ENCODE measurements at regions not wholly inside any gene's neighbourhood (a gene's known extent, or its start where the extent isn't known, plus 50 kb on each side); places are given as distances from the start of the nearest gene placed in this dataset.
A peak's percentile ranks its signal among the peaks of the same experiment; 100 is the strongest.

DNA sequence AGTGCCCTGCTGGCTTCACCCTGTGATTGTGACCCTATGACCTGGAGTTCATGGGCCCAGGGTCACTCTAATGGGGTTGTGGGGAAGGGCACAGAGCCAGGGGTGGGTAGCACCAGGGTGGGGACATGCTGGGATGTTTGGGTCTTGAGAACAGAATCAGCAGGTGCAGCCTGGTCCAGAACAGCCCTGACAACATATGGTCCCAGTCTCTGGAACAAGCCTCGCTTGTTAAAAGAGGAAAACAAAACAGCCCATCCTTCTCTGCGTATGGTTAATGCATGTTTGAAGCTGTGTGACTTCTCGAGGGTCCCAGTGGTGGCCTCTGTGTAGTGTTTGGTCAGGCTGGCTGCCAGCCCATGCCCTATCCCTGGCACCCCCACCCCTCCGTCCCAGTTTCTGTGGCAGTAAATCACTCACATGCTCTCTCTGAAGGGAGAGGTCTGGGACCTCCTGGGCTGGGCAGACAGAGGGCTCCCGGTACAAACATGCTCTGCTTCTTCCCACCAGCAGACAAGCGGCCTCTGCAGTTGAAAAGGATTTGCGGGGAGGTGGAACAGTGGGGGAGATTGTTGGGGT, 79.4 kb downstream of the FAM241B start:
- Histone ChIP-seq H3K4me3 (ENCODE audit: insufficient read depth, low read depth, low read length) (no peak overlapping the region), H3K36me3 (replicated peaks; ENCODE audit: control insufficient read depth, insufficient read depth, low read length) (no peaks in the 10 kb centered on the region), H3K27me3 (ENCODE audit: control insufficient read depth, insufficient read depth, low read length) (no peaks in the 10 kb centered on the region; the same call in 1 of the 2 replicates)
- no peak for DNase-seq

GRCh38 chr10:69710008-69710888, 80.2 kb downstream of the FAM241B start:
- no peaks in the 10 kb centered on the region for H3K36me3 ChIP-seq (replicated peaks; ENCODE audit: control insufficient read depth, insufficient read depth, low read length)
- peak; percentile 72 for DNase-seq
- H3K27me3 ChIP-seq (ENCODE audit: control insufficient read depth, insufficient read depth, low read length): no peaks in the 10 kb centered on the region; the same call in 1 of the 2 replicates
- H3K4me3 ChIP-seq (ENCODE audit: insufficient read depth, low read depth, low read length): no peak overlapping the region

- Histone ChIP-seq H3K27me3 (ENCODE audit: control insufficient read depth, insufficient read depth, low read length) (no peaks in the 10 kb centered on the region; the same call in 1 of the 2 replicates), H3K4me3 (ENCODE audit: insufficient read depth, low read depth, low read length) (no peak overlapping the region), H3K36me3 (replicated peaks; ENCODE audit: control insufficient read depth, insufficient read depth, low read length) (no peaks in the 10 kb centered on the region)
- no peak for DNase-seq
Observed at GRCh38 chr10:69712342-69712741, 82.3 kb downstream of the FAM241B start.

GRCh38 chr10:69714572-69714971, 84.5 kb downstream of the FAM241B start:
- Histone ChIP-seq H3K27me3 (ENCODE audit: control insufficient read depth, insufficient read depth, low read length) (no peaks in the 10 kb centered on the region; the same call in 1 of the 2 replicates), H3K4me3 (ENCODE audit: insufficient read depth, low read depth, low read length) (no peak overlapping the region), H3K36me3 (replicated peaks; ENCODE audit: control insufficient read depth, insufficient read depth, low read length) (no peaks in the 10 kb centered on the region)
- no peak for DNase-seq

DNA sequence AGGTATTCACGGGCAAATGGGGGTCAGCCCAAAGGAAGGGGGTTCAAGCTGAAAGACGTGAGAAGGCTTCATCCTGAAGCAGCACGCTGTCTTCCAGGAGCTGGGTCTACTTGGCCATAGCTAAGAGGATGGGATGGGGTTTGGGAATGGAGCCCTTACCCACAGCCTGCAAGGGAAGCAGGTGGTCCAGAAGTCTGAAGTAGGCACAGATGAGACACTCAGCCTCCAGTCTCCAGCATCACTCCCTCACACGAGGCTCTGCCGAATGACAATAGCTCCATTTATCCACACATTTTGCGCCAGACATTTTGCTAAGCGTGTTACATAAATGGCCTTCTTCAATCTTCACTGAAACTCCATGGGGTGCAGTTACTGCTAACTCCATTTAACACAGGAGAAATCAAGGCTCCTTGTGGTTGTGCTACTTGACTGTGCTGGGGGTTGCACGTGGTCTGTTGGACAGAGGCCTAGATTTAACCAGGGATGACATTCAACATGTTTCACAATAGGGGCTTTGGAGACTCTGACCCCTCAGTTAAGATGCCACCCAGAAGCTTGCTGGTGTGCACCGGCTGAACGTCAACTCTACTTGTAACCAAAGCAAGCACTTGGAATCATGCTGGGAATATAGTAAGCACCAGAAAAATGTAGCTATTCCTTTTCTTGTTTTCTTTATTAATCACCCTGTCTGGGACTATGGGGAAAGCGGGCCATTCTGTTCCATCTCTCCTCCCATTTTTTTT, 85.3 kb downstream of the FAM241B start:
- no peak for DNase-seq
- Histone ChIP-seq H3K4me3 (ENCODE audit: insufficient read depth, low read depth, low read length) (no peak overlapping the region), H3K36me3 (replicated peaks; ENCODE audit: control insufficient read depth, insufficient read depth, low read length) (no peaks in the 10 kb centered on the region), H3K27me3 (ENCODE audit: control insufficient read depth, insufficient read depth, low read length) (no peaks in the 10 kb centered on the region; the same call in 1 of the 2 replicates)

GRCh38 chr10:69715899-69716606, 85.7 kb upstream of the COL13A1 start:
- no peaks in the 10 kb centered on the region; the same call in 1 of the 2 replicates for H3K27me3 ChIP-seq (ENCODE audit: control insufficient read depth, insufficient read depth, low read length)
- DNase-seq: no peak
- no peaks in the 10 kb centered on the region for H3K36me3 ChIP-seq (replicated peaks; ENCODE audit: control insufficient read depth, insufficient read depth, low read length)
- H3K4me3 ChIP-seq (ENCODE audit: insufficient read depth, low read depth, low read length): no peak overlapping the region

DNA sequence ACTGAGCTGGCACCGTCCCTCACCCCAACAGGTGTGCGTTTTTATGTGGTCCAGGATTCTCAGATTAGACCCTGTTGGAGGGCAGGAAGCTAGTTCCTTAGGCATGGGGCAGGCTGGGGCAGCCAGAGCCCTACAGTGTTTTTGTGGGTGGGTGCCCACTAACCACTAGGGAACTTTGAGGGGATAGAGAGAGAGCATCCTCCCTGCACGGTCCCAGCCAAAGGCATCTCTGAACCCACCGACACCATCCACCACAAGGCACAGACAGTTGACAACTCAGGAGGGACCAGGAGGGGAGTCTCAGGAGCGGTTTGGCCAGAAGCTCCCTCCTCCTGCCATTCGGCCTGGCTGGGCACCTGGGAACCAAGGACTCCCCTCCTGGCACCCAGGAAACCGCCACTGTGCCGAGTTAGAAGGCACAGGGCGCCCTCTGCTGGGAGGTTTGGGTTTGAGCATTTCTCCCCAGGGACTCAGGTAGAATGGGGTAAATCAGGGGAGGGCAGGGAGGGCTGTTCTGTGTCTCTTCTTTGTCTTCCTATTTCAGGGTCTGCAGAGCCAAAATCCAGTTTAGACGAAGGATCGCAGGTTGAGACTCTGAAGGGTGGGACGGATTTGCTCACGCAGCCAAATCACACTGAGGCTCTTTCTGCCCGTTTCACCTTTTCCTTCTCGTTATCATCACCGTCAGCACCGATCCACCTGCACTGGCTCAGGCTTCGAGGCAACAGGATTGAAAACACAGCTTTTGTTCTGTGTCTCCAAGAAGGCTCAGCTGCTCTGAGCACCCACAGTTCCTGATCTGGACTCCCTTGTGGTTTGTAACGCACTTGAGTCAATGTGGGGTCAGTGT, 84.8 kb upstream of the COL13A1 start:
- peak; percentile 92 for DNase-seq
- Histone ChIP-seq H3K4me3 (ENCODE audit: insufficient read depth, low read depth, low read length) (no peak overlapping the region), H3K27me3 (ENCODE audit: control insufficient read depth, insufficient read depth, low read length) (no peaks in the 10 kb centered on the region), H3K36me3 (replicated peaks; ENCODE audit: control insufficient read depth, insufficient read depth, low read length) (no peaks in the 10 kb centered on the region)

DNA sequence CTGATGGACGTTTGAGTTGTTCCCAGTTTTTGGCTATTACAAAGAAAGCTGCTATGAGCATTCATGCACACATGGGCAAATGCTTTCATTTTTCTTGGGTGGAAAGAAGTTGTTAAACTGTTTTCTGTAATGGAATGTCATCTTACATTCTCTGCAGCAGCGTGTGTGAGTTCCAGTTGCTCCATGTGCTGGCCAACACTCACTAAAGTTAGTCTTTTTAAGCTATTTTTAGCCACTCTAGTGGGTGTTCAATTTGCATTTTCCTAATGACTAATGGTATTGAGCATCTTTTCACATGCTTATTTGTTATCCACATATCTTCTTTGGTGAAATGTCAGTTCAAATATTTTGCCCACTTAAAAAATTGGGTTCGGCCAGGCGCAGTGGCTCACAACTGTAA, 82.8 kb upstream of the COL13A1 start:
- no peaks in the 10 kb centered on the region for H3K36me3 ChIP-seq (replicated peaks; ENCODE audit: control insufficient read depth, insufficient read depth, low read length)
- H3K4me3 ChIP-seq (ENCODE audit: insufficient read depth, low read depth, low read length): no peak overlapping the region
- no peak for DNase-seq
- H3K27me3 ChIP-seq (ENCODE audit: control insufficient read depth, insufficient read depth, low read length): no peaks in the 10 kb centered on the region

DNA sequence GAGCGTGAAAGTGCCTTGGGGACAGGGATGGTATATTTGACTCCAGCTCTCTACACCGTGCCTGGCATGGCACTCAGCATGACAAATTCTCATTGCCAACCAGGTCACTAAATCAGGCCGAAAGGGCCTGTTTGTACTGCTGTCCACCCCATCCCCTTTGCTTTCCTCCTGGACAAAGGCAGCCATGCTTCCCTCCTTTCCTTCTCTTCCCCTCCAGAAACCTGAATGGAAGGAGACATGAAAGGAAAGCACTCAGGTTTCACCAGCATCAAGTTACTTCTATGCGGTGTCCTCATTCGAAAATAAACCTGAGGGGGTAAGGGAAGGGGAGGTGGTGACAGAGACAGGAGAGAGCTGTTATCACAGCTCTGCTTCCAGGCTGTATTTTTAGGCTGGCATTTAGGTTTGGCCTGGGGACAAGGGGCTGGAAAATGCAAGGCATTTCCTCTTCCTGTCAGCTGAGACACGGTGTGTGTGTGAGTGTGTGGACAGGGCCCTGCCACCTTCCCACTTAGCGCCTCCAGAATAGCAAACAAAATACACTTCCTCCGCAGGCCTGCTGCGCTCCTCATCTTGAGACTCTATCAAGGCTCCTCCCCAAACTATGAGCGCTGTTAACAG, 79.9 kb upstream of the COL13A1 start:
- H3K27me3 ChIP-seq (ENCODE audit: control insufficient read depth, insufficient read depth, low read length): no peaks in the 10 kb centered on the region
- H3K36me3 ChIP-seq (replicated peaks; ENCODE audit: control insufficient read depth, insufficient read depth, low read length): no peaks in the 10 kb centered on the region
- H3K4me3 ChIP-seq (ENCODE audit: insufficient read depth, low read depth, low read length): no peak overlapping the region
- DNase-seq: peak; percentile 48

DNA sequence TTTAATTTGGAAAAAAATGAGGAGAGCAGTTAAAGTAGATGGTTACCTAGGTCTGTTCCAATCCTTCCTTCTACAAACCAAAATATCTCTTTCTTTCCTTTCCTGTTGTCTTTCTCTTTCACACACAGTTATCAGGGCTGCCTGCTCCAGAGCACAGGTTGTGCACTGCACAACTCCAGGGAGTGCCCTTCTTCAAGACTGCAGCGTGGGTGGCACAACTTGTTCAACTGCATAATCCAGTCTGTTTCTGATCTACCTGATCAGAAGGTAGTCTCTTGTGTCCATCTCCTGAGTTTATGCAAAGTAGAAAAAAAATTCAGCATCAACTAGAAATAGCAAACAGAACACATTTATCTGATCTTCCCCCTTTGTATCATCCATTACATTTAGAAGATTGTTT, 78.1 kb upstream of the COL13A1 start:
- Histone ChIP-seq H3K4me3 (ENCODE audit: insufficient read depth, low read depth, low read length) (no peak overlapping the region), H3K36me3 (replicated peaks; ENCODE audit: control insufficient read depth, insufficient read depth, low read length) (no peaks in the 10 kb centered on the region), H3K27me3 (ENCODE audit: control insufficient read depth, insufficient read depth, low read length) (no peaks in the 10 kb centered on the region)
- no peak for DNase-seq

- Histone ChIP-seq H3K36me3 (replicated peaks; ENCODE audit: control insufficient read depth, insufficient read depth, low read length) (no peaks in the 10 kb centered on the region), H3K4me3 (ENCODE audit: insufficient read depth, low read depth, low read length) (no peak overlapping the region), H3K27me3 (ENCODE audit: control insufficient read depth, insufficient read depth, low read length) (no peaks in the 10 kb centered on the region)
- DNase-seq: no peak
Observed at GRCh38 chr10:69726850-69727249, 74.9 kb upstream of the COL13A1 start.

DNA sequence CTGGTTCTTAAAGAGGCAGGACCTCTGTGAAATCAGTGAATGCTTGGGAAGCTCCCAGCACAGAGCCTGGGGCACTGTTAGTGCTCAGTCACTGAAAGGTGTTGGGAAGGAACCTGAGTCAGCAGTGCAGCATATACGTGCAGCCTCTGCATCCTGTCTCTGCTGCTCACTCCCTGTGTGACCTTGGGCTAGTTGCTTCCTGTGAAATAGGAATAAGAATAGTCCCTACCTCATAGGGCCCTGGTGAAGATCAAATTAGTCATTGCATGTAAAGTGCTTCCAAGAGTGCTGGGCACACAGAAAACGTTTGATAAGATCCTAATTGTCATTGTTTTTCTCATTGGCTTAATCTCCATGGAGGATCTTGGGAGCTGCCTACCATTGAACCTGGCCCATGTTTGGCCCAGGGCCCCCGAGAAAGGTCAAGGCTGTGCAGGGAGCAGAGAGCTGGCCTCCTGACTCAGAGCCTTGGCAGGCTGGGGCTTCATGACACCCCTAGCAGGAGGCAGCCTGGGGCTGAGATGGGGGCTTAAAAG, 73.3 kb upstream of the COL13A1 start:
- DNase-seq: peak; percentile 54

More for the DNA sequence above, 73.3 kb upstream of the COL13A1 start:
- no peak overlapping the region for H3K4me3 ChIP-seq (ENCODE audit: insufficient read depth, low read depth, low read length)
- H3K27me3 ChIP-seq (ENCODE audit: control insufficient read depth, insufficient read depth, low read length): no peaks in the 10 kb centered on the region
- no peaks in the 10 kb centered on the region for H3K36me3 ChIP-seq (replicated peaks; ENCODE audit: control insufficient read depth, insufficient read depth, low read length)
